Hematopoietic multipotent progenitor cell treated with erythropoietin and hydrocortisone succinate and interleukin-3 and kit ligand, for 4 days (in vitro differentiated cells): ENCODE measurements at regions not wholly inside any gene's neighbourhood (a gene's known extent, or its start where the extent isn't known, plus 50 kb on each side); places are given as distances from the start of the nearest gene placed in this dataset.
"Not testable (repeated sequence)": the region's sequence is repeated elsewhere in the genome, so short reads cannot be mapped to it uniquely, and the experiment has no call there.

Experiments
- DNase-seq: peaks from one replicate; pipeline ENCODE4 v3.0.0-alpha.2; 2015

DNA sequence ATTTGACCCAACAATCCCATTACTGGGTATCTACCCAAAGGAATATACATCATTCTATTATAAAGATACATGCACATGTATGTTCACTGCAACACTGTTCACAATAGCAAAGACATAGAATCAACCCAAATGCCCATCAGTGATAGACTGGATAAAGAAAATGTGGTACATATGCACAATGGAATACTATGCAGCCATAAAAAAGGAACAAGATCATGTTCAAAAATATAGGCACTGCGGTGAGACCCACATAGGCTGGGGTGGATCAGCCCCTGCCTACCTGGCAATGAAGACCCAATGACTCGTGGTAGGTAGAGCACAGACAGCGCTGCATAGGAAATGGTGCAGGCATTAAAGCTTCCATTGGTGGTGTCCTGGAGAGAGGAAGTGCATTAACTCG, 88.6 kb upstream of the NFIL3 start:
- not testable (repeated sequence) for DNase-seq

DNA sequence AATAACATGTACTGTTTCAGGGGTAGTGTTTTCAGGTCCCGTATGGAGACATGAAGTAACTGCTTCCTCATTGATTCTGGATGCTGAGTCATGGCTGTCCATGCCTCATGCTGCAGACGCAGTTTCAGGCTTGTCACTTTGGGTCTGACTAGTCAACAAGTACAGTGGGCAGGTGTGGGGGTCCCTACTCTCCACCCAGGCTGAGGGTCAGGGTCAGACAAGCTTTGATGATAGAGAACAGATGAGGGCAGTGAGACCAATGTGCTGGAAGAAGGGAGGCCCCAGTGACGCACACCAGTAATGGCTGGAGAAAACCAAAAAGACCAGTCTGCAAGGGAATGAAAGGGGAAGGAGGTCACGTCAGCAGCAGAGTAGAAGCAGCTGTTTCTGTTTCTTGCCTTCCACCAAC, 80.0 kb upstream of the NFIL3 start:
- DNase-seq = peak; percentile 59

DNA sequence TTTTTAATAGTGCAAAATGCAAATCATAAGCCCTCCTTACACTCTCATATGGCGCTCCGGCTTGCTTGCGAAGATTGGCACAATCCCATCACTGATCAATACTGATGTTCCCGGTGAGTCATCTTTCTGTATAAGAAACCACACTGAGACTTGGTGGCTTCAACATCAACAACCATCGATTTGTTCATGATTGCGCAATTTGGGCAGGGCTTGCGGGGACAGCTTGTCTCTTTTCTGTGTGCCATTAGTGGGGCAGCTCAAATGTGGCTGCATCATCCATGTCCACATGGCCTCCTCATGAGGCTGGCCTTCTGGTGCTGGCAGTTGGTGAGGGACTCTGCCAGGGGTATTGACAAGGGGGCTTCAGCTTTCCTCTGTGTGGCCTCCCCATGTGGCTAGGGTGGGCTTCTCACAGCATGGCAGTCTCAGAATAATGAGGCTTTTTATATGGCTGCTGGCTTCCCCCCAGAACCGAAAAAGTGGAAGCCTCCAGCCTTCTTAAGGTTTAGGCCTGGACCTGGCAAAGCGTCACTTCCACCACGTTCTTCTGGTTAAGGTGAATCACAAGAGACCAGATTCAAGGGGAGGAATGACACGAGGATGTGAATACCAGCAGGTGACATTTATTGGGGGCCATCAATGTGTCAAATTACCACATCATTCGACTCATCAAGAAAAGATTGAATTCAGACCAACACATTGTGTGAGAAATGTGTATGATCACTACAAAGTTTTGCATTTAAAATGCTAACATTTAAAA, 79.5 kb upstream of the NFIL3 start:
- no peak for DNase-seq

DNA sequence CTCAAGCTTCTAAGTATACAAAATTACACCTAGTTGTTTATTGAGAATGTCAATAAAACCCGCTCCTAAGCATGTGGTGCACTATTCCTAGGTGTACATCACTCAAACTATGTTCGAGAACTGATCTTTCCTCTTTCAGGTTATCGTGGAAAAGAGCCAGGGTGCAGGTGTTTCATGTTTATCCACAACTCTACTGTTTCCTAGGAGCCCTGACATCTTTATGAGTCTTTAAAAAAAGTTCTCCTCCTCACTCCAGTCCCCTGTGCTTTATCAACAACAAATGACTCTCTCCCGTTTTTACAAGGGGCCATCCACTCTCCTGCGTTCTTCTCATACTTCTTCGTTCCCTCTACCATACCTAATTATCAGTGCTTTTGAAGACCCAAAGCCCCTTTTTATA, 78.8 kb upstream of the NFIL3 start:
- DNase-seq = no peak

DNA sequence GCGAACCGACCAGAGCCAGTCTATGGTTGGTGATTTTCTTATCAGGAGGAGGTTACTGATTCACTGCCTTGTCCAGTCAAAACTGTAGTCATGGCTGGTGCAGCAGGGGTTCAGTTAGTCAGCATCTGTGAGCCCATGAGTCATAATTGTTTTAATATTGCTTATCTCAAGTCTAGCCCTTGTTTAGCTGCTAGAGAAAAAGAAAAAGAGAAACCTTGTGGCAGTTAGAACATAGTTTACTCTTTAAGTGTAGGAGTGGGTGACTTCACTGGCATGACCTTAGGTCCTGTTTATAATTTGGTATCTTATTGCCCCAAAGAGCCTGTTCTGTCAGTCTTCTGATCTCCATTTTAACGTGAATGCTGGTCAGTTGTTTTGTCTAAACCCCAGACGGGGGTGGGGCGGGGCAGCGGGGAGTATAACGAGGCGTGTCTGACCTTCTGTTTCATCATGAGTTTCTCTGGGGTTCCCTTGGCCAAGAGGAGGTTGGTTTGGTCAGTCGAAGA, 76.9 kb upstream of the NFIL3 start:
- no peak for DNase-seq

DNA sequence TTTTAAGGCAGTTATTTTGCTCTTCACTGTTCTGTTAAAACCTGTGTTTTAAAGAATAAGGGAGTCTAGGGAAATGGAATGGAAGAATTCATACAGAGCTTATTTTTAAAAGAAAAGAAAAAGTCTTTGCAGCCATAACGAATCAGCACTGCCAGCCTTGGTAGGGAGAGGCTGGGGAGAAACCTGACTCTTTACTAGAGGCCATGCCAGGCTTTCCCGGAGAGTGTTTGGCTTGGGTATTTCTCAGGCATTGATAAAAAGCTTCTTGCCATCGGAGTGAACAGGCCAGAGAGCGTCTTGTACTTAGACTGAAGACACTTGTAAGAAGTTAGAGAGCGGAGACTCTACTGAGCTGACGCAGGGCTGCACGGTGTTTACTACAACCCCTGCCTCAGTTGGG, 72.7 kb upstream of the NFIL3 start:
- DNase-seq = no peak

DNA sequence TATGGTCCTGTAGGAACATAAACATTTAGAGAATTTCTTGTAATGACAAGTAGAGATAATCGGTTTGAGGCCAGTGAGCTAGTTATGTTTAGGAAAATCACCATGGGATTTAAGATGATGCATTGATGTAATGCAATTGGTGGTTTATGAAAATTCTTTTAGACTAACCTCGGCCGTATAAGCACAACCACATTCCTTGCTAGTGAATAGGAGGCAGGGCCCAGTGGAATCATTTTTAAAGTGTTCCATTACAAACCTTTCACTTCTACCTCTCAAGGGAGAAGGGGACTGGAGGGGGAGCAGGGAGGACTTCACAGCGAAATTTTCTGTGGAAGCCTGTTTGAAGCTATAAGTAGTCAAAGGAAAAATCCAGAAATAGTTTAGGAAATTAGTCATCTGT, 71.8 kb upstream of the NFIL3 start:
- no peak for DNase-seq

DNA sequence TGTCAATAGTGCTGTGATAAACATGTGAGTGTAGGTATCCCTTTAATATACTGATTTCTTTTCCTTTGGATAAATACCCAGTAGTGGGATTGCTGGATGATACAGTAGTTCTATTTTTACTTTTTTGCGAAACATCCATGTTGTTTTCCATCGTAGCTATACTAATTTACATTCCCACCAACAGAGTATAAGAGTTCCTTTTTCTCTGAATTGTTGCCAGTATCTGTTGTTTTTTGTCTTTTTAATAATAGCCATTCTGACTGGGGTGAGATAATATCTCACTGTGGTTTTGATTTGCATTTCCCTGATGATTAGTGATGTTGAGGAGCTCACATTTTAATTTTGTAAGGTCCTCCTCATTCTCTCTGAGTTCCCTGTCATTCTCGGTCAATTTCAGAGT, 71.1 kb upstream of the NFIL3 start:
- DNase-seq = no peak

DNA sequence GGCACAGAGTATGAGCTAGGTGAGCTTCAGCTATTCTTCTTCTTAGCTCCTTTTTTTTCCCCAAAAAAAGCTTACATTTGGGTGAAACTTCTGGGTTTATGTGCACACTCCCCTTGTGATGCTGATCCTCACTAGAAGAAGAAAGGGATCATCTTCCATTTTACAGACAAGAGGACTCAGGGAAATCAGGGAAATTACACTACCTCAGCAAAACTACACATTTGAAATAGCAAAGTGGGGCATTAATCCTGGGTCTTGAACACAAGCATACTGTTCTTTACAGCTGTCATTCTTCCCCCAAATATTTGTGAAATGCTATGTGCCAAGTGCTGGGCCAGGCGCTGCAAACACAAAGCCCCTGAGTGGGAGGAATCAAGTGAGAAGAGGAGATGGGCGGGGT, 68.6 kb upstream of the NFIL3 start:
- no peak for DNase-seq

DNA sequence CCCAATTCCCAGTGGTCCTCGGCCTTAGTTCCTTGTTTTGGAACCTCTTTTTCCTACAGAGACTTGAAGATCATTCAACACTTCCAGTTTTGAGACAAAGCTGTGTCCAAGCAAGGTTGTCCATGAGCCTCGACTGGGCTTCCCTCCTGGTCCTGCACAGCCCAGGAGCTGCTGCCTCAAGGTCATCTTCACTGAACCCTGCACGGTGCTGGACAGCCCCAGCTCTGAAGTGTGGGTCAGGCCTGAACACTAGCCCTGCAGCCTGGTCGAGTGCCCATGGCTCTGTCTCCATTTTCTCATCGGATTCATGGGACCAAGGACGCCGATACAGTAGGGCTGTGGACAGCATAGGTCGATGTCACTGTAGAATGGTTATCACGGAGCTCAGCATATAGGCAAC, 68.0 kb upstream of the NFIL3 start:
- no peak for DNase-seq

DNA sequence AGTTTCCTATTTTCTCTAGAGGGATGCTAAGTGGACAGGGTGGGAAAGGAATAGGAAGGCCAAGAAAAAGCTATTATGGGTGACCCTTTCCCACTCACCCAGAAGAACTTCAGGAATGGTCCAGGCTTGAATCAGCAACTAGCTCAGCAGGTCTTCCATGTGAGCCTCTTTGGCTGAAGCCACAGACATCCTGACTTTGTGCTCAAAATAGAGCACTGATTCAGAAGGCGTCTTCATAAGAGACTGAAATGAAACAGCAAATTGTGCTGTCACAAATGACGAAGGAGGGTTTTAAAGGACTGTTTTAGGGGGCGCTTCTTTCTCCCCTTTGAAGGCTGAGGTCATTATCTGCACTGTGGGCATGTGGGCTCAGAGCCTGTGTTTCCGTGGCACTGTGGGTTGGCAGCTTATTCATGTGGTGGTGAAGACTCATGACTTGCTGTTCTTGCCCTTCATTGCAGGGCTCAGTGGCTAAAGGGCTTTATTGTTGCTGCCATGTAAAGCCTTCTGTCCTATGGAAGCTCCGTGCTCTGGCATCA, 65.8 kb upstream of the NFIL3 start:
- DNase-seq = peak; percentile 17

DNA sequence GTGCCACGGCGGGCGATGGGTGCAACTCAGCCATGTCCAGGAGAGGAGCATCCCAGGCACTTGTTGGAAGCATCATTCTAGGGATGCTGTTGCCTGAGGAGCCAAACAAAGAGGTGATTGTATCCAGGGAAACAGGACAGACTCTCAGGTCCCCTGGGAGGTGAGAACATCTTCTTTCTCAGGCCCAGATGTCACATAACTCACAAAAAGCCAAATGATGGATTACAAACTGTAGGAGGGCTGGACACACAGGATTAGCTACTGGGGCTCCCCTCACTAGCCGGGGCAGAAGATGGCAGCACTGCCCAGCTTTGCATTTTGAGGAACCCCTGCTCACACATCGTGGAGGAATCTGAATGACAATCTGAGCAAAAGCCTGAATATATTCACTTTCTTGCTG, 64.7 kb upstream of the NFIL3 start:
- no peak for DNase-seq

DNA sequence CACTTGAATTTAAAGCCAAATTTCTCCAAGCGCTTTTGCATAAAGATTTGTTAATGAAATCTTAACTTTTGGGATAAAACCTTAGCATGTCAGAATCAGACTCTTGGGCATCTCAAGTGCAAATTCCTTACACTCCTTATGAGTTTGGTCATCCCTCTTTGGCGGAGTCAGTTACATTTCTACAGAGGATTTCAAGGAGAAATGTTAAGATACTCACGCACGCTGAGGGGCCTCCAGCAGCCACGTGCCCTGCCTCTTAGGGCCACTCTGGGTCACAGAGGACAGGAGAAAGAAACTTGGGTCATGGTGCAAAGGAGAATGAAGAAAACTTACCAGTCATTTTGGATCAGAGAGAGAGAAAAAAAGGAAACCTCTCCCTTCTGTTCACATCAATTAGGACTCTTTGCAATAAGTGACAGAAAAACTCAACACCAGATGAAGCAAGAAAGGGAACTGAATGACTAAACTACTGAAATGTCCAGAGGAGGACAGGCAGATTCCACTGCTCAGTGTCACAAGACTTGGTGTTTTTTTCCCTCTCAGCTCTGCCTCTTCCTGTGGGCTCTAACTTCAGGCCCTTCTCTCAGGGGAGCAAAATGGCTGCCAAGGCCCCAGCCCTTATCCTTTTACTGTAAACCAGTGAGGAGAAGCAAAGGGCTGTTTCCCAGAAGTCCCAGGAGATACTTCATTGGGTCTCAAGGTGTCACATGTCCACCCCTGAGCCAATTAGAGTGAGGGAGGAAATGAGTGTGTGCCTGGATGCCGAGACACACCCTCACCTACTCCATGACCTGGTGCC, 63.3 kb upstream of the NFIL3 start:
- no peak for DNase-seq

DNA sequence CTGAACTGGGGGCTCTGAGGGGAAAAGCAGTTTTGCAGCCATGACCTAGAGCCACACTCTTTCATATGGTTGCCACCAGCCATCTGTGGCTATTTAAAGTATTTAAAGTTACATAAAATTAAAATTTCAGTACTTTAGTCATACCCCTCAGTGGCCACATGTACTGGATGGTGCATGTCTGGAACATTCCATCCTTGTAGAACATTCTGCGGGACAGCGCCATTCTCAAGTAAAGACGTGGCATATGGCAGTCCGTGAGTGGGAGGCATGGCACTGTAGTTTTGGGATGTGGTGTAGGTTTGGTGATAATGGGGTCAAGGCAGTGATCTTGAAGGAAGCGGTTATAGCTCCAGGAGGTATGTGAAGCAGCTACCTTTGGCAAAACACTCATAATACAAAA, 61.4 kb upstream of the NFIL3 start:
- no peak for DNase-seq

DNA sequence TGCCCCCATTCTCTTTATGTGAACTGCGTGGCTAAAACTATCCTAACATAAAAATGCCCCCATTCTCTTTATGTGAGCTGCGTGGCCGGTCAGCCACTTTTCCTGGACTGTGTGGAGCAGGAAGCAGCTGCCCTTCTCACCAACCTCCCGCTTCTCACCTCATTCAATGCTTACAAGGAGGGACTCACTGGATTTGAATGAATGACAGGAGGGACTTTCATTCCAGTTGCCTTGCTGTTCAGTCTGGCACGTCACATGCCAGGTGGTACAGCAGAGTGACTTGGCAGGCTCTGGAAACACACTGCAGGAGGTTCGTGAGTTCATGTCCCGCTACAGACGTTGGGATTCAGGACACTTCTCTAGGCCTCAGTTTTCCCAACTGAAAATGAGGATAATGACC, 60.2 kb upstream of the NFIL3 start:
- no peak for DNase-seq

DNA sequence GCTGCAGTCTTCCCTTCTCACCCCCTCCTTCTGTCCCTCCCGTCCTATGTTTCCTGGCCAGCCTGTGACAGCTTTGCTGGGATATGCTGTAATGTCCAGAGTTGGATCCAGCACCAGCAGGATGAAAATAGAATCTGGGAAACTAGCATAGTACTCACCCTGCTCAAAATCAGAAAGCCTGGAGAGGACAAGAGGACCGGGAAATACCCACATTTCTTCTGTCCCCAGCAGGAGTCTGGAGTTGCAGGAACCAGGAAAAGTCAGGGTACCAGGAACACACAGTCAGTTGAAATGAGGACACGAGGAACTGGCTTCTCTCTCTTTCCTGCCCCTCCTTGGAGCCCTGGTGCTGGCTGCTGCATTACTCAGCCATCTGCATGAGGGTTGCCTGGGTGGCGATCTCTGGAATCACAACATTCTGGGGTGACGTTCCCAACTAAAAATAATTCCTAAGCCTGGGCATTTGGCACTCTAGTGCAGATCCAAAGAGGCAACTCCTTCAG, 59.6 kb upstream of the NFIL3 start:
- no peak for DNase-seq

DNA sequence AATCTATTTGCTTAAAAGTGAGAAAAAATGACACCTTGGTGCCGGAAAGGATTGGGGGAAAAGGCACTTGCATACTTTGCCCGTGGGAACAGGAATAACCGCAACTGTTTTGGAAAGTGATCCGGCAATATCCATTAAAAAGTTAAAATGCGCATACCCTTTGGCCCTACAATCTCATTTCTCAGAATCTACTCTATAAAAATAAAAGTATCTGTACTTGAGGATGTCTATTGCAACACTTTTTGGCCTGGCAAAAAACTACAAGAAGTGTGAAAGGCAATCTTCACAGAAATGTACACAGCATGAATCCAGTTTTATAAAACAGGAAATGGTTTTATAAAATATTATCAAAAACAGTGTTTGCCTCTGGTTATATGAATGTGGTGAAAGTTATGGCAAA, 58.3 kb upstream of the NFIL3 start:
- DNase-seq = no peak

DNA sequence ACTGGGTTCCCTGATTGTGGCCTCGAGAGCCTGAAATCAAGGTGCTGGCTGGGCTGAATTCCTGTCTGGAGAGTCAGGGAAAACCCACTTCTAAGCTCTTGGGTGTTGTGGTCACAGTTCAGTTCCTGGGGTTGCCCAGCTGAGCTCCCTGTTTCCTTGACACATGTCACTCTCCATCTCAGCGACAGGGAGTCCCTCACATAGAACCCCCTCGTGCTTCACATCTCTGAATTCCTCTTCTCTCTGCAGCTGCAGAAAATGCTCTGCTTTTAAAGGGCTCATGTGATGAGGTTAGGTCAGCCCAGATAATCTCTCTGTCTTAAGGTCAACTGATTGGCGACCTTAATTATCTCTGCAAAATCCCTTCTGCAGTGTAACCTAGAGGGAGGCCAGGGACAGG, 53.5 kb upstream of the NFIL3 start:
- no peak for DNase-seq

DNA sequence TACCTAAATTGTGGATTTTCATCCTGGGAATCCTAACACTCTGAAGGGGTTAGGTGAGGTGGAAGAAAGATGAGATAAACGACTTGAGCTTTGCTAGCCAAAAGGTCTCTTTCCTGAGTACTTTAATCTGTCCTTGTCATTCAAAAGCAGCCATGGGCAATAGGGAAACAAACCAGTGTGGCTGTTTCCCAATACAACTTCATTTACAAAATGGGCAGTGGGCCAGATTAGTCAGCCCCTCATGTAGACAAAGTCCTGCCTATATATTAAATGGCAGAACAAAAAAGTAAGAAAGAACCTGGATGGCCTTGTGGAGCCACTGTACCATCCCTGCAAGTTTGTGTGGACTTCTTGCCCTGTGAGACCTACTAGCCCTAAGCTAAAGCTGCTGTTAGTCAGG, 51.0 kb upstream of the NFIL3 start:
- DNase-seq = no peak
